Mesothelial cell of epicardium (in vitro differentiated cells): ENCODE measurements at regions not wholly inside any gene's neighbourhood (a gene's known extent, or its start where the extent isn't known, plus 50 kb on each side); places are given as distances from the start of the nearest gene placed in this dataset.

ENCODE experiments used
- DNase-seq, 2 experiments: peaks; one replicate each; pipeline ENCODE4 v3.0.0; 2021; ENCODE audit warnings: low spot score in 2 of 2; ENCODE audit not compliant: unreplicated experiment in 2 of 2
- H3K27ac Mint-ChIP-seq: 2 replicates; pipeline ENCODE4 v1.8.0; 2021; ENCODE audit warnings: mixed read lengths
- H3K27me3 Mint-ChIP-seq: 2 replicates; pipeline ENCODE4 v1.8.0; 2021; ENCODE audit warnings: low read depth, mixed read lengths
- H3K36me3 Mint-ChIP-seq: 2 replicates; pipeline ENCODE4 v1.8.0; 2021; ENCODE audit warnings: mixed read lengths
- H3K4me1 Mint-ChIP-seq: 2 replicates; pipeline ENCODE4 v1.8.0; 2021; ENCODE audit warnings: mixed read lengths
- H3K4me3 Mint-ChIP-seq: 2 replicates; pipeline ENCODE4 v1.8.0; 2021; ENCODE audit warnings: mild to moderate bottlenecking, moderate library complexity, mixed read lengths
- H3K9me3 Mint-ChIP-seq: 2 replicates; pipeline ENCODE4 v1.8.0; 2021; ENCODE audit warnings: mixed read lengths
- TF ChIP-seq, protein P1 (sequence below): fragments of 200-600 bp; sonication (generic); IDR thresholded peaks from one replicate; pipeline ENCODE4 v1.5.0; 2021; ENCODE audit warnings: antibody characterized with exemption; ENCODE audit not compliant: unreplicated experiment

GRCh38 chr6:128663238-128663637 lies 142.8 kb upstream of the PTPRK start:
- H3K9me3 Mint-ChIP-seq: no peaks in the 10 kb centered on the region
- no peak for DNase-seq
- no peak overlapping the region for H3K27ac Mint-ChIP-seq
- no peaks in the 10 kb centered on the region for H3K36me3 Mint-ChIP-seq
- TF ChIP-seq, protein P1, sequence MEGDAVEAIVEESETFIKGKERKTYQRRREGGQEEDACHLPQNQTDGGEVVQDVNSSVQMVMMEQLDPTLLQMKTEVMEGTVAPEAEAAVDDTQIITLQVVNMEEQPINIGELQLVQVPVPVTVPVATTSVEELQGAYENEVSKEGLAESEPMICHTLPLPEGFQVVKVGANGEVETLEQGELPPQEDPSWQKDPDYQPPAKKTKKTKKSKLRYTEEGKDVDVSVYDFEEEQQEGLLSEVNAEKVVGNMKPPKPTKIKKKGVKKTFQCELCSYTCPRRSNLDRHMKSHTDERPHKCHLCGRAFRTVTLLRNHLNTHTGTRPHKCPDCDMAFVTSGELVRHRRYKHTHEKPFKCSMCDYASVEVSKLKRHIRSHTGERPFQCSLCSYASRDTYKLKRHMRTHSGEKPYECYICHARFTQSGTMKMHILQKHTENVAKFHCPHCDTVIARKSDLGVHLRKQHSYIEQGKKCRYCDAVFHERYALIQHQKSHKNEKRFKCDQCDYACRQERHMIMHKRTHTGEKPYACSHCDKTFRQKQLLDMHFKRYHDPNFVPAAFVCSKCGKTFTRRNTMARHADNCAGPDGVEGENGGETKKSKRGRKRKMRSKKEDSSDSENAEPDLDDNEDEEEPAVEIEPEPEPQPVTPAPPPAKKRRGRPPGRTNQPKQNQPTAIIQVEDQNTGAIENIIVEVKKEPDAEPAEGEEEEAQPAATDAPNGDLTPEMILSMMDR: no peak
- no peaks in the 10 kb centered on the region for H3K27me3 Mint-ChIP-seq
- peaks cover 19% of the 10 kb centered on the region for H3K4me1 Mint-ChIP-seq
- no peak overlapping the region for H3K4me3 Mint-ChIP-seq

DNA sequence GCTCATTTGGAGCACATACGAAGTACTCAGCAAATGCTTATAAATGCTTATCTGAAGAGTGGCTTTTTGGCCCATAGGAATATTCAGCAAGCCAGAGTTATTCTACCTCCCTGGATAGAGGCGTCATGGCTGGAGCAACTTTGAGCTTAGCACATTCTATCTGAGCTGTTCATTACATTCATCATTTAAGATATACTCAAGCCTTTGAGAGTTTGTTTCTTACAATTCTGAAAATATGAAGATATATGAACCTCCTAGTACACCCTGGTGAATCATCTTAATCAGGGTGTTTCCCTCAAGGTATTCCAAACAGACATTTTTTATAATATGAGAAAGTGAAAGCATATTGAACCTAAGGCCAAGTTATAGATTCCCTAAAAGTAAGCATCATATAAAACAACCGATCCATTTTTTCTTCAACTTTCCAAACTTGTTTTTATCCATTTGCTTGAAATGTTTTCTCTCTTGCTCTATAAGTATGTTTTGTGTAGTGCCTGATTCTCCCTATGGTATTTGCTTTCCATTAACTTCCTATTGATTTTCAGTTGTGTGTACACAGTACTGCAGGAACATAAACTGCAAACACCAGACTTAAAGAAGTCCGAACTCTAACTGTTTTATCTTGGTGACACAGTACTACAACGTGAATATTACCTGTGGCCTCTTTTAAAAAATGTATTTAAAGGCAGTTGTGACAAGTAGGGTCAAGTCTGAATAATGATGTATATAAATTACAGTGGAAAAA lies 139.7 kb upstream of the PTPRK start:
- TF ChIP-seq, protein P1: no peak
- Mint-ChIP-seq H3K27ac (peak overlapping the region; percentile 17), H3K27me3 (no peaks in the 10 kb centered on the region), H3K4me1 (peaks cover 19% of the 10 kb centered on the region), H3K36me3 (no peaks in the 10 kb centered on the region), H3K9me3 (no peaks in the 10 kb centered on the region), H3K4me3 (no peak overlapping the region)
- DNase-seq: no peak

- no peak for DNase-seq
- no peak overlapping the region for H3K27ac Mint-ChIP-seq
- TF ChIP-seq, protein P1: no peak
- no peaks in the 10 kb centered on the region for H3K9me3 Mint-ChIP-seq
- no peaks in the 10 kb centered on the region for H3K36me3 Mint-ChIP-seq
- H3K4me3 Mint-ChIP-seq: no peak overlapping the region
- H3K27me3 Mint-ChIP-seq: no peaks in the 10 kb centered on the region
- peaks cover 19% of the 10 kb centered on the region for H3K4me1 Mint-ChIP-seq
Observed at GRCh38 chr6:128659276-128659675, 138.9 kb upstream of the PTPRK start.

- H3K4me3 Mint-ChIP-seq: no peak overlapping the region
- TF ChIP-seq, protein P1: no peak
- H3K4me1 Mint-ChIP-seq: peaks cover 19% of the 10 kb centered on the region
- no peak for DNase-seq
- H3K36me3 Mint-ChIP-seq: no peaks in the 10 kb centered on the region
- H3K27me3 Mint-ChIP-seq: no peaks in the 10 kb centered on the region
- no peak overlapping the region for H3K27ac Mint-ChIP-seq
- no peaks in the 10 kb centered on the region for H3K9me3 Mint-ChIP-seq
Observed at GRCh38 chr6:128657181-128657580, 136.8 kb upstream of the PTPRK start.

GRCh38 chr6:128655978-128656498 lies 135.6 kb upstream of the PTPRK start:
- no peak overlapping the region for H3K4me3 Mint-ChIP-seq
- H3K27ac Mint-ChIP-seq: no peak overlapping the region
- TF ChIP-seq, protein P1: no peak
- H3K27me3 Mint-ChIP-seq: no peaks in the 10 kb centered on the region
- H3K9me3 Mint-ChIP-seq: no peaks in the 10 kb centered on the region
- peaks cover 19% of the 10 kb centered on the region for H3K4me1 Mint-ChIP-seq
- H3K36me3 Mint-ChIP-seq: no peaks in the 10 kb centered on the region
- DNase-seq: no peak
